IPS-18a (cell line): ENCODE measurements at regions not wholly inside any gene's neighbourhood (a gene's known extent, or its start where the extent isn't known, plus 50 kb on each side); places are given as distances from the start of the nearest gene placed in this dataset.

Experiments
- H3K27ac ChIP-seq: one replicate; pipeline ENCODE4 v1.5.1; 2013; ENCODE audit warnings: low read length
- H3K27me3 ChIP-seq: one replicate; pipeline ENCODE4 v1.6.1; 2013; ENCODE audit warnings: mild to moderate bottlenecking, low read length; ENCODE audit not compliant: control insufficient read depth, insufficient read depth
- H3K36me3 ChIP-seq: one replicate; pipeline ENCODE4 v1.6.1; 2013; ENCODE audit warnings: low read depth, low read length; ENCODE audit not compliant: control insufficient read depth
- H3K4me1 ChIP-seq: one replicate; pipeline ENCODE4 v1.6.1; 2013; ENCODE audit warnings: low read depth, low read length; ENCODE audit not compliant: control insufficient read depth
- H3K4me3 ChIP-seq: one replicate; pipeline ENCODE4 v1.5.1; 2013; ENCODE audit warnings: low read length
- H3K9ac ChIP-seq: one replicate; pipeline ENCODE4 v1.6.1; 2013; ENCODE audit warnings: mild to moderate bottlenecking, low read length, moderate library complexity
- H3K9me3 ChIP-seq: one replicate; pipeline ENCODE4 v1.6.1; 2013; ENCODE audit warnings: low read depth, low read length; ENCODE audit not compliant: control insufficient read depth

DNA sequence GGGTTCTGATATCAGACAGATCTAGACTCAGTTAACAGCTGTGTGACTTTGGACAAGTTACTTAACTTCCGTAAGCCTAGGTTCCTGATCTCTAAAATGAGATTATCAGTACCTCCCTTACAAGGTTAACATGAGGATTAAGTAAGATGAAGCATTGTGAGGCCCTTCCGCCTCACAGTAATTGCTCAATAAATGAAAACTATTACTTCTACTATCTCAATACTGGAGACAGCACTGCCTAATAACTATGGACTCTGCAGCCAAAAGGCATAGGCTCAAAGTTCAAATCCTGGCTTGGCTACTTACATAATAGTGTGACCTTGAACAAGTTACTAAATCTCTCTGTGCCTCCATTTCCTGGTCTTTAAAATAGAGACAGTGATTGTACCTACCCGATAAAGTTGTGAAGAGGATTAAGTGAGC, 82.0 kb upstream of the ATP11B start:
- Histone ChIP-seq H3K9ac (no peak overlapping the region), H3K36me3 (no peaks in the 10 kb centered on the region), H3K27me3 (no peaks in the 10 kb centered on the region), H3K4me1 (peaks cover 2% of the 10 kb centered on the region), H3K9me3 (no peaks in the 10 kb centered on the region), H3K4me3 (no peak overlapping the region), H3K27ac (no peak overlapping the region)

DNA sequence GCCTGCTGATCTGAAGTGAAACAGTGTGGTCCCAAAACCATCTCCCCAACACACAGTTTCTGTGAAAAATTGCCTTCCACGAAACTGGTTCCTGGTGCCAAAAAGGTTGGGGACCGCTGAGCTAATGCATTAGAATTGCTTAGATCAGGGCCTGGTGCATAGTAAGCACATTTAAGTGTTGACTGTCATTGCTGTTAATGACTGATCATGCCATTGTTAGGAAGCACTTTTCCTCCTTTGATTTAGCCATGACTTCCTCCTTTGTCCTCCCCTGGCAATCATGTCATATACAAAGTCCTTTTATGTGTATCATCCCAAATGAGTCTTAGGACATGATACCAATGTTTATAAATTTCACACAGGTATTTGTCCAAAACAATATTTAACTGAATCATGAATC, 81.5 kb upstream of the ATP11B start:
- Histone ChIP-seq H3K27ac (no peak overlapping the region), H3K4me1 (peaks cover 8% of the 10 kb centered on the region), H3K27me3 (no peaks in the 10 kb centered on the region), H3K9ac (no peak overlapping the region), H3K9me3 (no peaks in the 10 kb centered on the region), H3K4me3 (no peak overlapping the region), H3K36me3 (no peaks in the 10 kb centered on the region)

DNA sequence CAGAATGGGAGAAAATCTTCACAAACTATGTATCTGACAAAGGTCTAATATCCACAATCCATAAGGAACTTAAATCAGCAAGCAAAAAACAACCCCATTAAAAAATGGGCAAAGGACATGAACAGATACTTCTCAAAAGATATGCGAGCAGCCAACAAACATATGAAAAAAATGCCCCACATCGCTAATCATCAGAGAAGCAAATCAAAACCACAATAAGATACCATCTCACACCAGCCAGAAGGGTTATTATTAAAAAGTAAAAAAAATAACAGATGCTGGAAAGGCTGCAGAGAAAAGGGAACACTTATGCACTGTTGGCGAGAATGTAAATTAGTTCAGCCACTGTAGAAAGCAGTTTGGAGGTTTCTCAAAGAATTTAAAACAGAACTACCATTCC, 80.2 kb upstream of the ATP11B start:
- no peaks in the 10 kb centered on the region for H3K9me3 ChIP-seq
- H3K4me1 ChIP-seq: peaks cover 11% of the 10 kb centered on the region
- H3K4me3 ChIP-seq: no peak overlapping the region
- H3K9ac ChIP-seq: no peak overlapping the region
- H3K36me3 ChIP-seq: no peaks in the 10 kb centered on the region
- no peaks in the 10 kb centered on the region for H3K27me3 ChIP-seq
- H3K27ac ChIP-seq: no peak overlapping the region

DNA sequence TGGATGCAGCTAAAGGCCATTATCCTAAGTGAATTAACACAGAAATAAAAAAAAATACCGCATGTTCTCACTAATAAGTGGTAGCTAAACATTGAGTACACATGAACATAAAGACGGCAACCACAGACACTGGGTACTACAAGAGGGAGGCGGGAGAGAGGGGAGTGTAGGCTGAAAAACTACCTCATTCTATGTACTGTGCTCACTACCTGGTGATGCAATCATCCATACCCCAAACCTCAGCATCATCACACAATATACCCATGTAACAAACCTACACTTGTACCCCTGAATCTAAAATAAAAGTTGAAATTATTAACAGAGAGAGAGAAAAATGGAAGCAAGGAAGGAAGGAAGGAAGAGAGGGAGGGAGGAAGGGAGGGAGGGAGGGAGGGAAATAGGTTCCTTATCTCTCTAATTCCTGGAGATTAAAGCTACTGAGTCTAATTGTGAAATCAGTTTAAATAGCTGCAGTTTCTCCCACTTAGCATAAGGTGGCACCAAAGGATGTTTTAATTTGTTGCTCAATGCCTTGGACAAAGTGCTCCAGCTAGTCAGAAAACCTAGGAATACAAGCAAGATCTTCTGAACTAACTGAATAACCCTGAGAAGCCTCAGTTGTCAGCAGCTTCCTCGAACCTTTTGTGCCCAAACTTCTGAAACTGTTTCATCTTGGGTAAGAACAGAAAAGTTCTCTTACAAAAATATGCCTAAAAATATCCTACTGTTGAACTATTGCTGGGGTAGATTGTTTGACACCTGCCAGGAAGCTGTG, 79.4 kb upstream of the ATP11B start:
- no peak overlapping the region for H3K27ac ChIP-seq

DNA sequence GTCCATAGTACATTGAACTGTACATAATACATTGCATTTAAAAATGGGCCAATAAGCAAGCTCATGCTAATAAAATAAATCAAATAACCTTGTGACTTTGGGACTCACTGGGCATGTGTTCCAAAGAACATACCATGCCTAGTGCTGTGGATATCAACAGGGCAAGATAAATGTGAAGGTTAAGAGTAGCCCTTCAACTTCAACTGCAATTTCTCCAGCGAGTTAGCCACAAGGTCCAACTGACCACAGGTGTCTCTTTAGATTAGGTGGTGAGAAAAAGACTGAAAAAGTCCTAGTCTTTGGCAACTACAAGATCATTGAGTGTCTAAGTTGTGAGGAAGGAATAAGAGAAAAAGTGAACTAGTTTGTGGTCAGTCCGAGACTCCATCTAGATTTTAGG, 78.3 kb upstream of the ATP11B start:
- Histone ChIP-seq H3K9ac (no peak overlapping the region), H3K27me3 (no peaks in the 10 kb centered on the region), H3K4me1 (peaks cover 11% of the 10 kb centered on the region), H3K27ac (no peak overlapping the region), H3K36me3 (no peaks in the 10 kb centered on the region), H3K4me3 (no peak overlapping the region), H3K9me3 (no peaks in the 10 kb centered on the region)

More for the DNA sequence above, 79.4 kb upstream of the ATP11B start:
- Histone ChIP-seq H3K27me3 (no peaks in the 10 kb centered on the region), H3K4me3 (no peak overlapping the region), H3K4me1 (peaks cover 11% of the 10 kb centered on the region), H3K9me3 (no peaks in the 10 kb centered on the region), H3K36me3 (no peaks in the 10 kb centered on the region), H3K9ac (no peak overlapping the region)

DNA sequence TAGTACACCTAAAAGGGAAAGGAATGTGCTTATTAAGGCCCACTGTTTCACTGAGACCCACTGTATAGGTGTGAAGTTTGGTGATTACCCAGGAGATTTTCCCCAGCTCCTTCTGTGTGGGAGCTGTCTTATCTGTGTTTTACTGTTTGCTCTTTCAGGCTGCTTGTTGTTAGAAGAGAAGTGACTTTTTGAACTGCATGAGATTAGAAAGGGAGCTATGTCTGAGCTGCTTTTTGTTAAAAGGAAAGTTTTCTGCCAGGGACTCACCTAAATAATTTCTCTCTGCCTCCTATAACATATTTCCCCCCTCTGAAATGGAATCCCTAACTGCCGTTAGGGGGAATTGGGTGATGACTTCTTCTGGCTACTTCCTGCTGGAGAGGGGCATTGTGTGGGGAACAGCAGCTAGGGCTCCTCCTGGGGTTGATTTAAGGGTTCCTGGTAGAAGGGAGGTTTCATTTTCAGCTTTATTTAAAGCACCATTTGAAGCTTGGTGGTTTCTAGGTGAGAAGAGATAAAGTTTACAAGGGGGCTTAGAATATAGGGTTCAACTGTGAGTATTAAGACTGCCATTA, 77.1 kb upstream of the ATP11B start:
- H3K4me1 ChIP-seq: peaks cover 11% of the 10 kb centered on the region
- H3K4me3 ChIP-seq: no peak overlapping the region
- H3K36me3 ChIP-seq: no peaks in the 10 kb centered on the region
- no peak overlapping the region for H3K9ac ChIP-seq
- H3K27ac ChIP-seq: no peak overlapping the region
- H3K27me3 ChIP-seq: no peaks in the 10 kb centered on the region
- H3K9me3 ChIP-seq: no peaks in the 10 kb centered on the region

DNA sequence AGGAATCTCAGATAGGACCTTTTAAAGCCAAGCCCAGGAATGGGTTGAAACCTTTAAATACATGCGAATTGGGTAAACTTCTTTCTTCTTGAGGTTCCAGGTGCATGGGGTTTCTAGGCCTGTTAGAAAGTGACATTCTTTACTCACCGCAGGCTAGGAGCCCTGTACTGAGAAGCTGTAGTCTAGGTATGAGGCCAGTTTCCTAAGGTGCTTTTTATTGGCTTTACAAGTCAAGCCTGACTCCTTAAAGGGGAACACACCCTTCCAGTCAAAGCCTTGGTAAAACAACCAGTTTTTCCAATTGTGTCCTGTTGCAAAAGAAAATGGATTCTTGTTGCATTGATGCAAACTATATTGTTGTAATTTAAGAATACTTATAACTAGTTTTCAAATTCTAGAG, 76.1 kb upstream of the ATP11B start:
- no peak overlapping the region for H3K4me3 ChIP-seq
- H3K27ac ChIP-seq: no peak overlapping the region
- H3K27me3 ChIP-seq: no peaks in the 10 kb centered on the region
- no peak overlapping the region for H3K9ac ChIP-seq
- H3K9me3 ChIP-seq: no peaks in the 10 kb centered on the region
- no peaks in the 10 kb centered on the region for H3K36me3 ChIP-seq
- peaks cover 11% of the 10 kb centered on the region for H3K4me1 ChIP-seq

DNA sequence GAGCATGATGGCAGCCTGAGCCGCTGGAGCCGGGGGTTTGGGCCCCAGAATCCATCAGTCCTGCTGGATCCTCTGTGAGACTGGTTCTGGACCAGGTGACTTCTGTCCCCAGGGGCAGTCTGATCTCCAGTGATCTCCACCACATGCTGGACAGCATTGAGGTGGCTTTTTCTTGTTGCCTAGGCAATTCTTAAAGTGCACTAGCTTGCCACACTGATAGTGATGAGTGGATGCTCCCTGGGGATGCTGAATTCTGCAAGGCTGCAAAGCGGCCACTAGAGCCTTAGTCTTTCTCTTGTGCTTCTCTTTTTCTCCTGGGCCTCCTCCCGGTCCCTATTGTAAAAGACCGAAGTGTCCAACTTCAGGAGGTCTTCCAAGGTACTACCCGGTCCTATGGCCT, 70.4 kb upstream of the ATP11B start:
- no peaks in the 10 kb centered on the region for H3K36me3 ChIP-seq

DNA sequence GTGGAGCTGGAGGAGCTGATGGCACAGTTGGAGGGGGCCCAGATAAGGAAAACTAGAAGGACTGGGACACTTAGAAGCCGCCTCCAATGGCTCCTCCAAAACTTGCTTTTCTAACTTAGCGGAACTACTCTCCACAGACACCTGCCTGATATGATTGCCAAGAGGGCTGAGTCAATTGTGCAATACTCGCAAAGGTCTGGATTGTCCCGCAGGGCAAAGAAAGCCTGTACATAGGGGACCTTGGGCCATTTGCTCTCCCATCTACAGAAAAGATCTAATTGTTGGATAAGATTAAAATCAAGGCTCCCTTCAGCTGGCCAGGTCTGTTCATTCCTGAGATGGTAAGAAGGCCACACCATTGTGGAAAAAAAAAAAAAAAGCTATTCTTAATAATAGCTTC, 69.7 kb upstream of the ATP11B start:
- Histone ChIP-seq H3K36me3 (no peaks in the 10 kb centered on the region), H3K27ac (no peak overlapping the region), H3K4me1 (peaks cover 8% of the 10 kb centered on the region), H3K4me3 (no peak overlapping the region), H3K9ac (no peak overlapping the region), H3K9me3 (no peaks in the 10 kb centered on the region), H3K27me3 (no peaks in the 10 kb centered on the region)

More for the DNA sequence above, 70.4 kb upstream of the ATP11B start:
- Histone ChIP-seq H3K9ac (no peak overlapping the region), H3K27me3 (no peaks in the 10 kb centered on the region), H3K9me3 (no peaks in the 10 kb centered on the region), H3K27ac (no peak overlapping the region), H3K4me1 (peaks cover 8% of the 10 kb centered on the region), H3K4me3 (no peak overlapping the region)

DNA sequence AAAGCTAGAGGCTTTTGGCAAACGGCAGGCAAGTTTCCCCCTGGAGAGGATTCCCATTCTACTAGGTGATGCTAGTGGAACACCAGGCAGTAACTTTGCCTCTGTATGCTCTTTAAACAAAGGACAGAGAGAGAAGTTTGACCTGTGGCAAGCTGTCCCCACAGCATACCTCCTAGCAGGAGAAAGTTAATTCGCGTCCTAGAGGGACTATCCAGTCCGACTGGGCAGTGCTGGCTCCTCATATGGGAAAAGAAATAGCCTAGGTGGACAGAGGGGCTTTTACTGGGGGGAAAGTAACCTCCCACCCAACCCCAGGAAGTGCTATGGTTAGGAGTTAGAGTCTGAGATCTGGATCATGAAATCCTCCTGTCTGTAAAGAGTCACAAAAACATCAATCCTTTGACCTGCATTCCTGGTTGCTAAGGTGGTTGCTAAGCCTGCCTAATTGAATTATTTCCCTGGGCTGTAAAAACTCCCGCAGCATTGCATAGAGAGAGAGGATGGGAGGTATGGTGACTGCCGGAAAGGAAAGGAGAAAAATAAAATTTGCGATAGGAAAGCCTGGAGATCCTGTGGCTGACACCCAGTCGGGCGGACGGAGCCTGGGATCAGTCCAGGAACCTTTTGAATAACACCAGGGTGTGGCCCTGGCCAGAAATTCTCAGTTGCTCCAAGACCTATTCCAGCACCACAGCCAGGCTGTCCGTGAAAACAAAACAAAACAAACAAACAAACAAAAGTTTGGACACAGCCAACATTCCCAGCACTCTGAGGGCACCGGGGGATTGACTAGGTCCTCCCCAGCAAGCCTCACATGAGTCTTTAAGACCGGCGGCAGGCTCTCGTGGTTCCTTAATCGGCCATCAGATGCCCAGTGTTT, 67.7 kb upstream of the ATP11B start:
- no peaks in the 10 kb centered on the region for H3K9me3 ChIP-seq
- H3K4me3 ChIP-seq: no peak overlapping the region
- H3K36me3 ChIP-seq: no peaks in the 10 kb centered on the region
- peak overlapping the region; percentile 42 for H3K27ac ChIP-seq
- H3K9ac ChIP-seq: no peak overlapping the region
- peaks cover 8% of the 10 kb centered on the region for H3K4me1 ChIP-seq
- H3K27me3 ChIP-seq: no peaks in the 10 kb centered on the region

DNA sequence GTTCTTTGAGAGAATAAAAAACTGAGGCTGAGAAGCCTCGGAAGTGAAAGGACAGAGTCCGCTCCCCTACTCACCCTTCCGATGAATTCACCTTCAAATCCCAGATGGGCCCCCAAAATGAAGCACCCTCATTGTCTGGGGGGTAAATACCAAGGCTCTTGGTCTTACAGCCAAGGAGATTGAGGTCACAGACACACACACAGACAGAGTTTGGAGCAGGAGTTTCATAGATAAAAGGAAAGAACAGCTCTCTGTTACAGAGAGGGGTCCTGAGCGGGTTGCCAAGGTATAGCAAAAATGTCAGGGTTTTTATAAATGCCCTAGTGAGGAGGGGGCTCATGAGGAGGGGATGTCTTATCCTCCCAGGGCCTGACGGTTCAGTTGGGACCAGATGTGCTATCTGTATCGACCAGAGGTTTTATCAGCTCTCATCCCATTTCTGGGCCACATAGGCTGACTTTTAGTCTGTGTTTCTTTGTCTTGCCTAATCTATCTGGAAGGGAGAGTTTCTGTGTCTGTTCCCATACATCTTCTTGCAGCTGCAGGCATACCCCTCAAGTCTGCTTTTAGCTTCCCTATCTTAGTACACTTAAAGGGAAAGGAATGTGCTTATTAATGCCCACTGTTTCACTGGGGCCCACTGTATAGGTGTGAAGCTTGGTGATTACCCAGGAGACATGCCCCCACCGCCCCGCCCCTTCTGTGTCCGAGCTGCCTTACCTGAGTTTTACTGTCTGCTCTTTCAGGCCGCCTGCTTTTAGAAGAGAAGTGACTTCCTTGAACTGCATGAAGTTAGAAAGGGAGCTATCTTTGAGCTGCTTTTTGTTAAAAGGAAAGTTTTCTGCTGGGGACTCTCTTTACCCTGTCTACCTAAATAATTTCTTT, 66.8 kb upstream of the ATP11B start:
- no peaks in the 10 kb centered on the region for H3K36me3 ChIP-seq
- H3K27ac ChIP-seq: no peak overlapping the region
- peaks cover 8% of the 10 kb centered on the region for H3K4me1 ChIP-seq
- no peaks in the 10 kb centered on the region for H3K9me3 ChIP-seq
- no peak overlapping the region for H3K9ac ChIP-seq
- no peak overlapping the region for H3K4me3 ChIP-seq
- no peaks in the 10 kb centered on the region for H3K27me3 ChIP-seq
